Activated CD4-positive, alpha-beta T cell treated with anti-CD3 and anti-CD28 coated beads, Interleukin-2, amount 50 U/mL, for 24 hours (primary cell): ENCODE measurements at regions not wholly inside any gene's neighbourhood (a gene's known extent, or its start where the extent isn't known, plus 50 kb on each side); places are given as distances from the start of the nearest gene placed in this dataset.

Experiments
- DNase-seq, 2 donors: peaks; one replicate each; pipeline ENCODE4 v3.0.0-alpha.2; 2020; ENCODE audit warnings: low read depth in 1 of 2, low spot score in 1 of 2

DNA sequence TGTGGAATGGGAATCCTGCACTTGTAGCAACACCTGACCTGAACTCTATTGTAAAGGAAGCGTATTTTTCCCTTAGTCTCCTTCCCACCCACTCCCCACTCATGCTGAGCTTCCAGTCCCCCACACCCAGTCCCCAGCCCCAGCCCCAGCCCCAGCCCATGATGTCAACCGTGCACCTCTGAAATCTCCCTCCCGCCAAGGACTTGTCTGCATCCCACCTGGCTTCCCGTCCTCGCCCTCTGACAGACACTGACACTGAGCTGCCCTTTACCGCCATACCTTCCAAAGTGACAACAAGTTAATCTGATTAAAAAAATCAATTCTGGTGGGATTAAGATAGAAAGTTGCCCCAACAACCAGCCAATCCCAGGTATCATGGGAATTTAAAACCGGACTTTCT is 213.6 kb upstream of the CELF4 start:
- DNase-seq, result no peak

- DNase-seq, result peak in 1 of 2 donors; percentile 6
Observed at GRCh38 chr18:37778417-37779165, 213.0 kb upstream of the CELF4 start.

GRCh38 chr18:37769826-37770225 is 204.2 kb upstream of the CELF4 start:
- no peak for DNase-seq

DNA sequence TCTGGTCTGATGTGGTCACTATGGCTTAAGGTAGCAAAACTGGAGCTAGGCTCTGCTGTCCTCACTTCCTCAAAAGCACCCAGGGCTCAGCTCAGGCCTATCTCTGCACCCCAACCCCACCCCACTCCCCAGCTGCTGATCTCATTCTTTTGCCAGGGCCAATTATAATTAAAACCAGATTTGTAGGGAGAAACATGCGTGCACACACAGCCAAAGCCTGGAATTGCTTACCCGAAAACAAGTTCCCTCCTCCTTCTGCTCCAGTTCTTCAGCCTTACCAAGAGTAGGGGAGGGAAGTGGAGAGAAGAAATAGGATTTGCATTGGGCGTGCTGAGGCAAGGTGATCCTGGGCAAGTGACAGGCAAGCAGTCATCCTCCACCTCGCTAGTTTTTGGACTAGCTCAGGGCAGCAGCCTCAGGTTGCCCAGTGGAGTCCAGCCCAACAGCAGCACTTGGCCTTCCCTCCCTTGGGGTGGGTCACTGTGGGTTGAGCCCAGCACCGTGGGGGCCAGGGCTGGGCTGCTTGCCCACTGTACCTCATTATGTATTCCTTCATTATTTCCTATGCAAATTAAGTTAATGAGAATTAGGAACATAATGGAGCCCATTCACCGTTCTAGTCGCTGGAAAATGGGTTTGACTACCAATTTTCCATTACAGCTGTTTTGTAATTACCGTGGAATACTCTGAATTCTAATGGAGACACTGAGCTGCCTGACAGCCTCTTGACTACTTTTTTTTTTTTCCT is 199.1 kb upstream of the CELF4 start:
- no peak for DNase-seq

DNA sequence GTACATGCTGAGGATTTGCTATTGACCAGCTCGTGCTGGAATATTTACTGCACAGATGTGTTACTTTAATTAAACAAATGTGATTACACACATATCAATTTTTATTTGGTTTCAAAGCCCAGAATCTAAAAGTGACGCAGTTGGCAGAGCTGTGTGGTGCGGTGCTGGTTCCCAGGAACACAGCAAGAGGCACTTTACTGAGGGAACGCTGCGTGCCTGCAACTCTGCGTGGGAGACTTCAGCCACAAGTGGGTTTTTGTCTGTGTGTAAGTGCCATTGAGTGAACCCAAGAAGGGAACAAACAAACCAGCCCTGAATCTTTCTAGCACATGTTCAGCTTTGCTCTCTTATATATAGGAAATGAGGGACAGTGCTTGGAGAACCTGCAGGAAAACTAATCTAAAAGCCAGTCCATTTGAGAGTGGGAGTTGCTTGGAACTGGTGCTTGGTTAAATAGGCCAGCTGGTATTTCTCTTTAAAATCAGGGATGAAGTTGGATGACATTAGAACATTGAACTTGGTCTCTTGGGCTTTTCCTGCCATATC is 196.6 kb upstream of the CELF4 start:
- no peak for DNase-seq

GRCh38 chr18:37754141-37754540 is 188.5 kb upstream of the CELF4 start:
- no peak for DNase-seq

DNA sequence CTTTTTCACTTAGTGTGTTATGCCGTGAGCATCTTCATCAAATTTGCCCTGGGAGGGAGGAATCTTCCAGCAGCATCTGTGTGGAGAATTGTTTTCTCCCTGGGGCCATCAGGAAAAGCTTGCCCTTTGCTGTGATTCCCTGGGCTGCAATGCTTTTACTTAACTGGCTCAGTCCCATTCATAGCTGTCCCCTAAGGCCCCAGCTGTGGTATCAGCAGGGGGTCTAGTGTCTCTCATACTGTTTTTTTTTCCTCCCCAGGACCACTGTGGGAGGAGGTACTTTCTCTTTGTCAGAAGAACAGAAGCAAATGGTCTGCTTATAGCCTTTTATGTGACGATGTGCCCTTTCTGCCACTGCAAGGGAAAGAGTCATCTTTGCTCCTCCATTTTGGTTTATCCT is 176.8 kb upstream of the CELF4 start:
- no peak for DNase-seq

DNA sequence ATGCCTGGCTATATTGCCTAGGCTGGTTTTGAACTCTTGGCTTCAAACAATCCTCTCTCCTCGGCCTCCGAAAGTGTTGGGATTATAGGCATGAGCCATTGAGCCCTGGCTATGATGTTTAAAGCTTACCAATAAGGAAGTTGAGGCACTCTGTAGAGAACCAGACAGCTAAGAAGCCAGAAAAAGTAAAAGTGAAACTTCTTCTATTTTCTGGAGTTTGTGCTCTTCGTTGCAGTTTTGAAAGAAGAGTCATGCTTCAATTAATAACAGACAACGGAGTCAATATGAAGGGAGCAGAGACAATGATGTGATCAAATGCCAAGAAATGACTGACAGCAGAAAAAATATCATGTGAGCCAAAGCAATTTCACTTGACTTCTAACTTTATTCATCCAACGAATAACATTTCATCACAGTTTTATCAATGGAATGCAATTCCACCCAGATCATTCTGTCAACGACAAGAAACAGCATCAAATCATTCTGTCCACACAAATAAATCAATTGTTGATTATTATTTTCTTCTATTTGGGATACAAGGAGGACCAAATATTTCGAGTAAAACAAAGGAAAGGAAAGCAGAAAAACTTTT is 175.5 kb upstream of the CELF4 start:
- no peak for DNase-seq

- DNase-seq, result no peak
Observed at GRCh38 chr18:37734406-37734805, 168.8 kb upstream of the CELF4 start.

DNA sequence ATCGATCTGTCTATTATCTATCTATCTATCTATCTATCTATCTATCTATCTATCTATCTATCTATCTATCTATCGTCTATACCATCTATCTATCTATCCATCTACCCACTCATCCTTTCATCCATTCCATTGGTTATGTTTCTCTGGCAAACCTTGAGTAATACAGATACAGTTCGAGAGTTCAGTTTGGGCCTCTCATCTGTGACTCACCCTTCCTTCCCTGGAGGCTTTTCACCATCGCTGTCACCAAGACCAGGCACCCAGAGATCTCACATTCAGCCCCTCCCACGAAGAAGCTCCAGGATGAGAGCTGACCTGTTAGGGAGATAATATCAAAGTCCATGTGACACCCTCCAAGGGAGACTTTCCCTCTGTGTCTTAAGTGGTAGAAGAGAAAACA is 164.1 kb upstream of the CELF4 start:
- DNase-seq, result no peak

GRCh38 chr18:37724206-37724605 is 158.6 kb upstream of the CELF4 start:
- no peak for DNase-seq

DNA sequence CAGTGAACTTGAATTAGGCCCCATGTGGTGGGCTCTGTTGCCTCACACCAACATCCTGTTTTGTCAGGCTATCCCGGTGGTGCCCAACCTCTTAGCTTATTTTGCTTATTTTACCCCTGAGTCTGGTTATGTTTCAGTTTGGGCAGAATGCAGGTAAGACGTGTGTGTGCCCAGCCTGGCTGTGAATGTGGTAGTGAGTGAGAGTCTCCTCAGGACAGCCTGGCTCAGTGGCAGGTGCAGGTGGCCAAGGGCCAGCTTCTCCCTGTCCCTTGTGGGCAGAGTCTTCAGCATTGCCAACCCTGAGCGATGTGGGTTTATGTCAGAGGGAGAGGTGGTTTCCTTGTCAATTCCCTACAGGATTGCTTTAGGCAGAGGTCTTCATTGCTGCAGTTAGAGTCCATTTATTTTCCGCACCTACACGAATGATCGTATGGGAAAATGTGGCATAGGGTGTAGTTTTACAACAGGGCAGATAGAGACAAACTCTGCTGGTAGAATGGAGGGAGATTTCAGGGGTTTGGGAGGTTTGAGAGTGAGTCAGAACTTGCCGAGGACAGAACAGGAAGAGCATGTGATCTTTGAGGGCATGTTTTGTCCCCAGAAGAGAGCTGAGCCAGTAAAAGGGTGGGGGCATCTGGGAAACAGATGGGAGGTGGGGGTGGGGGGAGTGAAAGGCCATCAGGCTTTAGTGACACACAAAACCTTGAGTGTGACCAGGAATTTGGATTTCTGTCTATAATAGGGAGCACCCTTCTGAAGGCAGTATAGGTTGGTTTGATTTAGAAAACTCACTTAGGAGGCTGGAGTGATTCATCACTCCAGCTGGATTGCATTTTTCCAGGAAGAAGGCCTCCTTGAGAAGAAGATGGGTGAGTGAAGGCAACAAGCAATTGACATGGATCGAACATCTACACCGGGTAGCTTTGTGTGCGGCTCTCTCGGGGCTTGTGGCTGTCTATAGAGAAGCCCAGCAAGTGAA is 156.2 kb upstream of the CELF4 start:
- no peak for DNase-seq

GRCh38 chr18:37720663-37721062 is 155.1 kb upstream of the CELF4 start:
- DNase-seq, result no peak

- no peak for DNase-seq
Observed at GRCh38 chr18:37717656-37718055, 152.1 kb upstream of the CELF4 start.

DNA sequence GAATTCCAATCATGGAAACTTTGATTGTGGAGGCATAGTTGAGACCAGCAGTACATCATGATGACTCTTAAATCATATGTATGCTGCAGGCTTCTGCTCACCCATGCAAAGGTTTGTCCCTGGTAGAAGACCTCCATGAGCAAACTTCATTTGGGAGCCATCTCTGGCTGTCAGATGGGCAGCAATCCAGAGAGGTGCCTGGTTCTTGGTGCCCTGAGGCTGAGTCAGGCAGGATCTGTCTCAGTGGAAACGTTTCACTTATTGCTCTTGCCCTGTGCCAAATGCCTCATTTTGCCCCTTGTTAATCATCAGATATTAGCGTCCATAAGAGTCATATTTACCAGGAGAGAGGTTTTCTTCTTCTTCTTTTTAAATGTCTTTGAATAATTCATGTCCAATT is 151.5 kb upstream of the CELF4 start:
- DNase-seq, result no peak

GRCh38 chr18:37716106-37716735 is 150.6 kb upstream of the CELF4 start:
- no peak for DNase-seq

DNA sequence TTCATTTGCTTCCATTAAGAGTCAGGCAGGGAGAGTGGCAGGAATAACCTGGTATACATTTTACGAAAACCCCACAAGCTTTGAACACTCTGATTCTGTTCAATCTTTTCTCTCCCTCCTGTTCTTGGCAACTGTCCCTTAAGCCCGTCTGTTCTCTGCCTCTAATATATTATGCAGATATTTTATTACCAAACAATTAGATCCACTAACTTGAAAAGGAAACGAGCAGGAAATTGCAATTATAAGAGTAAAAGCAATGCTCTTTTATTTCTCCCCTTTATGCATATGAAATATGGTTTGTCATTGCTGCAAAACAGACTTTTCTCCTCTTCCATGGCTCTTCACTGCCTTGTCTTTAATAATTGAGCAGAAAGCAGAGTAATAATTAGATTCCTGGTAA is 149.1 kb upstream of the CELF4 start:
- no peak for DNase-seq

DNA sequence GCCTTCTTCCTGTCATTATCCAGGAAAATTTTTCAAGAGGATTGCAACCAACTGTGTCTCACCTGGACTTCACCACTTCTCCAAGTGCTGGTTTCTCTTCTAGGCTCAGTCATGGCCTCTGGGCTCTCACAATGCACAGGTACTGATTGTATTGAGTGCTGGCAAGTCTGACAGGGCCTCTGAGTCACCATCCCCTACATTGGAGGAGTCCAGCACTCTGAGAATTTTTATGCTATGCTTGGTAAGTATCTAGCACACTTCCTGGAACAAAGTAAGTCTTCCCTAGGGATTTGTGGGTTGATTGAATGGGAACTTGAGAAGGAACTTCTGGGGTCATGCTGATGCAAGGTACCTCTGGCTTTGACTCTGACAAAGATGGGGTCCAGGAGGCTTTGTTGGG is 147.2 kb upstream of the CELF4 start:
- no peak for DNase-seq

DNA sequence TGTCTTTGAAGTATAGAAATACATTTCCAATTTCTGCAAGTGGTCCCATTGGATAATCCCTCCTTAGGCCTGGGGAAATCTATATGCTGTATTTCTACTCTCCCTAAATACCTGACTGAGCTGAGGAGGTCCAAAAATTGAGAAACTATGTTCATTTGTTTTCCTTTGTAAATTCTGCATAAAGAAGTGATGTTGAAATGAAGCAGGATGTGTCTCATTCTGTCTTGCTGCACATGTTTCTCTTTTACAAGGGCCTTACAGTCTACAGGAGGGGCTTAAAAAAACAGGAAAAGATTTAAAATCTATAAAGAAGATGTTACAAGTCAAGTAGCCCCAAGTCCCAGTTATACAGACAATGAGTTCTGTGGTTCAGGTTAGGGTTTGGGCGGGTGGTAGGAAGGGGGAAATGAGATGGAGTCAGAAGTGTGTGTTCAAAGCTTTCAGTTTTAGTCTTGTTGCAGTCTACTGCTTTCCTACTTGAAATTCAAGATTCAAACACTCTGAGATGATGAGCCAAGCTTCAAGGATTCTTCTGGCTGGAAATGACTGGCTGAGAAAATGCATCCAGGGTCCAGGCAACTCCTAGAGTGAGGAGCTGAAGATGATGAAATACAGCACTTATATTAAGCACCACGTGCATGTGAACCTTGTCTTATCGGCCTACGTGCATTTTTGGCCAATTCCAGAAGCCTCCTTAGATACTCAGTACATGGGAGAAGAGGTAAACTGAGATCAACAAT is 146.3 kb upstream of the CELF4 start:
- no peak for DNase-seq

GRCh38 chr18:37710726-37711125 is 145.1 kb upstream of the CELF4 start:
- no peak for DNase-seq
